OCI-LY1 (cell line): ENCODE measurements at regions not wholly inside any gene's neighbourhood (a gene's known extent, or its start where the extent isn't known, plus 50 kb on each side); places are given as distances from the start of the nearest gene placed in this dataset.

Source experiments
- H2AFZ ChIP-seq: fragments of 200-600 bp; sonication (generic), shearing (Covaris generic); 2 replicates; pipeline ENCODE4 v1.6.0; 2014; ENCODE audit warnings: antibody characterized with exemption, mild to moderate bottlenecking, low read length
- H3F3A ChIP-seq: fragments of 200-600 bp; sonication (generic), shearing (Covaris generic); 2 replicates; pipeline ENCODE4 v1.6.0; 2014; ENCODE audit warnings: mild to moderate bottlenecking, antibody characterized with exemption, low read length, moderate library complexity; ENCODE audit not compliant: insufficient read depth
- H3K27ac ChIP-seq: fragments of 200-600 bp; sonication (generic); 2 replicates; pipeline ENCODE4 v1.5.1; 2014; ENCODE audit warnings: low read length, mixed run types, mild to moderate bottlenecking, low read depth; ENCODE audit not compliant: poor library complexity, severe bottlenecking
- H3K27me3 ChIP-seq: fragments of 200-600 bp; sonication (generic); 2 replicates; pipeline ENCODE4 v1.6.0; 2014; ENCODE audit warnings: antibody characterized with exemption, mild to moderate bottlenecking, low read length, moderate library complexity; ENCODE audit not compliant: insufficient read depth
- H3K36me3 ChIP-seq: fragments of 200-600 bp; sonication (generic); 2 replicates; pipeline ENCODE4 v1.6.1; 2014; ENCODE audit warnings: mild to moderate bottlenecking, antibody characterized with exemption, low read length, moderate library complexity, mixed read lengths; ENCODE audit not compliant: insufficient read depth
- H3K4me1 ChIP-seq: fragments of 200-600 bp; sonication (generic); 2 replicates; pipeline ENCODE4 v1.5.1; 2014; ENCODE audit warnings: mild to moderate bottlenecking, low read length, moderate library complexity; ENCODE audit not compliant: insufficient read depth, severe bottlenecking
- H3K4me2 ChIP-seq: fragments of 200-600 bp; sonication (generic), shearing (Covaris generic); 2 replicates; pipeline ENCODE4 v1.6.1; 2014; ENCODE audit warnings: low read length
- H3K4me3 ChIP-seq: fragments of 200-600 bp; sonication (generic); 2 replicates; pipeline ENCODE4 v1.5.1; 2014; ENCODE audit warnings: low read length, low read depth, mild to moderate bottlenecking, mixed read lengths; ENCODE audit not compliant: poor library complexity, severe bottlenecking
- H3K79me2 ChIP-seq: fragments of 200-600 bp; shearing (Covaris generic); 2 replicates; pipeline ENCODE4 v1.6.1; 2016; ENCODE audit warnings: mixed run types, low read length, mixed read lengths; ENCODE audit not compliant: insufficient read depth
- H3K9ac ChIP-seq: fragments of 200-600 bp; sonication (generic), shearing (Covaris generic); 2 replicates; pipeline ENCODE4 v1.6.1; 2014; ENCODE audit warnings: mild to moderate bottlenecking, low read length, mixed read lengths
- H3K9me2 ChIP-seq: fragments of 200-600 bp; sonication (generic), shearing (Covaris generic); 2 replicates; pipeline ENCODE4 v1.6.1; 2014; ENCODE audit warnings: low read depth, mild to moderate bottlenecking, low read length, mixed read lengths
- H3K9me3 ChIP-seq: fragments of 200-600 bp; shearing (Covaris generic); 2 replicates; pipeline ENCODE4 v1.6.1; 2014; ENCODE audit warnings: low read length, mixed read lengths
- H4K20me1 ChIP-seq: fragments of 200-600 bp; sonication (generic), shearing (Covaris generic); 2 replicates; pipeline ENCODE4 v1.6.0; 2016; ENCODE audit warnings: mild to moderate bottlenecking, low read length; ENCODE audit not compliant: insufficient read depth
- CTCF ChIP-seq: fragments of 200-600 bp; sonication (generic), shearing (Covaris generic); IDR thresholded peaks from 2 replicates; pipeline ENCODE4 v1.5.1; 2017; ENCODE audit warnings: mild to moderate bottlenecking, antibody characterized with exemption, low read length, moderate library complexity, mixed read lengths
- EZH2 ChIP-seq: fragments of 200-600 bp; sonication (generic), shearing (Covaris generic); IDR thresholded peaks from 2 replicates; pipeline ENCODE4 v1.8.0; 2017; ENCODE audit warnings: borderline replicate concordance, mixed run types, mild to moderate bottlenecking, antibody characterized with exemption, low read length, moderate library complexity, mixed read lengths

GRCh38 chr9:24624481-24624880 lies 78.8 kb upstream of the IZUMO3 start:
- Histone ChIP-seq H3K4me2 (no peak overlapping the region), H3K9me3 (no peaks in the 10 kb centered on the region), H3K36me3 (no peaks in the 10 kb centered on the region), H3F3A (no peaks in the 10 kb centered on the region), H3K4me3 (no peak overlapping the region), H4K20me1 (no peaks in the 10 kb centered on the region), H3K27ac (no peak overlapping the region), H3K4me1 (no peaks in the 10 kb centered on the region), H2AFZ (no peak overlapping the region), H3K9ac (no peak overlapping the region), H3K79me2 (no peaks in the 10 kb centered on the region), H3K9me2 (no peaks in the 10 kb centered on the region), H3K27me3 (no peaks in the 10 kb centered on the region)
- TF ChIP-seq EZH2 (no peak), CTCF (no peak)

- H3K4me1 ChIP-seq = no peaks in the 10 kb centered on the region
- no peak overlapping the region for H3K27ac ChIP-seq
- H4K20me1 ChIP-seq = no peaks in the 10 kb centered on the region
- no peaks in the 10 kb centered on the region for H3K27me3 ChIP-seq
- H3K9ac ChIP-seq = no peak overlapping the region
- H3K9me2 ChIP-seq = no peaks in the 10 kb centered on the region
- H3K9me3 ChIP-seq = no peaks in the 10 kb centered on the region
- no peak overlapping the region for H3K4me2 ChIP-seq
- H3K4me3 ChIP-seq = no peak overlapping the region
- no peak overlapping the region for H2AFZ ChIP-seq
- no peaks in the 10 kb centered on the region for H3K79me2 ChIP-seq
- H3F3A ChIP-seq = no peaks in the 10 kb centered on the region
- no peaks in the 10 kb centered on the region for H3K36me3 ChIP-seq
- TF ChIP-seq EZH2 (no peak), CTCF (no peak)
Observed at GRCh38 chr9:24620741-24621140, 75.0 kb upstream of the IZUMO3 start.

GRCh38 chr9:24616863-24617262 lies 71.2 kb upstream of the IZUMO3 start:
- H3K79me2 ChIP-seq = no peaks in the 10 kb centered on the region
- H4K20me1 ChIP-seq = no peaks in the 10 kb centered on the region
- H3F3A ChIP-seq = no peaks in the 10 kb centered on the region
- no peaks in the 10 kb centered on the region for H3K9me3 ChIP-seq
- no peak overlapping the region for H3K4me3 ChIP-seq
- no peaks in the 10 kb centered on the region for H3K9me2 ChIP-seq
- H3K36me3 ChIP-seq = no peaks in the 10 kb centered on the region
- no peaks in the 10 kb centered on the region for H3K27me3 ChIP-seq
- TF ChIP-seq CTCF (no peak), EZH2 (no peak)
- H3K4me2 ChIP-seq = no peak overlapping the region
- no peaks in the 10 kb centered on the region for H3K4me1 ChIP-seq
- H2AFZ ChIP-seq = no peak overlapping the region
- H3K27ac ChIP-seq = no peak overlapping the region
- no peak overlapping the region for H3K9ac ChIP-seq
